Activated CD8-positive, alpha-beta T cell treated with anti-CD3 and anti-CD28 coated beads, Interleukin-2, amount 10 ng/mL, durations not matched to agents 7 days and 5 days (primary cell): ENCODE measurements at regions not wholly inside any gene's neighbourhood (a gene's known extent, or its start where the extent isn't known, plus 50 kb on each side); places are given as distances from the start of the nearest gene placed in this dataset.

Experiments
- ATAC-seq: fragments of 150-1000 bp; cut with Tn5 transposase; one replicate; pipeline ENCODE4 v1.10.0; 2021; ENCODE audit warnings: moderate library complexity
- CTCF ChIA-PET: fragments of 350-600 bp; sonication (Branson Sonifier 250); formaldehyde crosslinking; loops from one replicate; lab custom pipeline; 2021; ENCODE audit warnings: antibody characterized with exemption; lab: Charles Lee
- POLR2A ChIA-PET: fragments of 350-600 bp; sonication (Branson Sonifier 250); formaldehyde crosslinking; loops from one replicate; lab custom pipeline; 2021; ENCODE audit warnings: antibody characterized with exemption; lab: Charles Lee
- DNase-seq: peaks from one replicate; pipeline ENCODE4 v3.0.0-alpha.2; 2020
- H3K27ac Mint-ChIP-seq: one replicate; pipeline ENCODE4 v1.8.0; 2021; ENCODE audit warnings: mild to moderate bottlenecking, mixed read lengths
- H3K27me3 Mint-ChIP-seq: one replicate; pipeline ENCODE4 v1.8.0; 2021; ENCODE audit warnings: low read depth, mixed read lengths
- H3K36me3 Mint-ChIP-seq: one replicate; pipeline ENCODE4 v1.8.0; 2021; ENCODE audit warnings: low read depth, mixed read lengths
- H3K4me1 Mint-ChIP-seq: one replicate; pipeline ENCODE4 v1.8.0; 2021; ENCODE audit warnings: low read depth, mixed read lengths
- H3K4me3 Mint-ChIP-seq: one replicate; pipeline ENCODE4 v1.8.0; 2021; ENCODE audit warnings: mild to moderate bottlenecking, mixed read lengths
- H3K9me3 Mint-ChIP-seq: one replicate; pipeline ENCODE4 v1.8.0; 2022; ENCODE audit warnings: mixed read lengths; ENCODE audit not compliant: insufficient read depth

DNA sequence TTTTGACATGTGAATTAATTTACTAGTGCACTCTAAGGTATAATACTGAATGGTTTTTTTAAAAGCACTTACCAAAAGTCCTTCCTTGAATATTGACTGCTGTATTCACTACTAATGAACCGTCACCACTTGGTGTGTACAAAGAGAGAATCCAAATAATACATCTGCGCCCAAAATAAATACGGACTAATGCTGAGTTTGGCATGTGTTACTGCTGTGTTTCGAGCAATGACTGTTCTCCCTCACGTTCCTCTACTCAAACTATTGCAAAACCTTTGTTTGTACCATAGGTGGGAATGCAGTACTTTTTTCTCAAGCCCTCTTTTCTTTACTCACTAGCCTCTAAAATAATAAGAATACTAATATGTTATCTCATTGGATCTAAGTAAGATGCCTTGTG lies 305.5 kb downstream of the QKI start:
- Mint-ChIP-seq H3K27ac (no peak overlapping the region), H3K4me3 (no peak overlapping the region), H3K9me3 (no peaks in the 10 kb centered on the region), H3K4me1 (no peaks in the 10 kb centered on the region), H3K36me3 (no peaks in the 10 kb centered on the region), H3K27me3 (peaks cover 3% of the 10 kb centered on the region)
- DNase-seq (no peak), ATAC-seq (no peak)
- ChIA-PET CTCF (no interaction called here), POLR2A (no interaction called here)

- Mint-ChIP-seq H3K4me1 (no peaks in the 10 kb centered on the region), H3K27me3 (peaks cover 3% of the 10 kb centered on the region), H3K36me3 (no peaks in the 10 kb centered on the region), H3K4me3 (no peak overlapping the region), H3K27ac (no peak overlapping the region), H3K9me3 (no peaks in the 10 kb centered on the region)
- CTCF ChIA-PET, result no interaction called here
- no peak for DNase-seq
- no peak for ATAC-seq
- POLR2A ChIA-PET, result no interaction called here
Observed at GRCh38 chr6:163719028-163719742, 304.7 kb downstream of the QKI start.

DNA sequence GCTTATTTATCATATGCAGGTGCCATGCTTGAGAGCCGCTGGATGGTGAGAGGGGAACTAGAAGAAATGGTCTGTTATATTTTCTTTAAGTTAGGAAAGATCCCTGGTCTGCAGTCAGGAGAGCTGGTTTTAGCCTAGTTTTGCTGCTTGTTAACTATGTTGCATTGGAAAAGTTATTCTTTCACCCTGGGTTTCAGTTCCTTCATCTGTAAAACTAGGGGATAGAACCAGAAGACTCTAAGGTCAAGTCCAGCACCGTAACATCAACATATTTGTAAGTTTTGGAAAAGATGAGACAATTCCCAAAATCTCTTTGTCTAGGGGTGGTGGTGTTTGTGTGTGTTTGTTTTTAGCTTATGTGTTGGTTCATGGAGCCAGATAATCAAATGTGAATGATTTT lies 304.0 kb downstream of the QKI start:
- no peaks in the 10 kb centered on the region for H3K36me3 Mint-ChIP-seq
- POLR2A ChIA-PET, result no interaction called here
- ATAC-seq, result no peak
- no peak overlapping the region for H3K4me3 Mint-ChIP-seq
- DNase-seq, result no peak
- H3K4me1 Mint-ChIP-seq, result no peaks in the 10 kb centered on the region
- no peak overlapping the region for H3K27ac Mint-ChIP-seq
- CTCF ChIA-PET, result no interaction called here
- H3K27me3 Mint-ChIP-seq, result peaks cover 3% of the 10 kb centered on the region
- no peaks in the 10 kb centered on the region for H3K9me3 Mint-ChIP-seq

DNA sequence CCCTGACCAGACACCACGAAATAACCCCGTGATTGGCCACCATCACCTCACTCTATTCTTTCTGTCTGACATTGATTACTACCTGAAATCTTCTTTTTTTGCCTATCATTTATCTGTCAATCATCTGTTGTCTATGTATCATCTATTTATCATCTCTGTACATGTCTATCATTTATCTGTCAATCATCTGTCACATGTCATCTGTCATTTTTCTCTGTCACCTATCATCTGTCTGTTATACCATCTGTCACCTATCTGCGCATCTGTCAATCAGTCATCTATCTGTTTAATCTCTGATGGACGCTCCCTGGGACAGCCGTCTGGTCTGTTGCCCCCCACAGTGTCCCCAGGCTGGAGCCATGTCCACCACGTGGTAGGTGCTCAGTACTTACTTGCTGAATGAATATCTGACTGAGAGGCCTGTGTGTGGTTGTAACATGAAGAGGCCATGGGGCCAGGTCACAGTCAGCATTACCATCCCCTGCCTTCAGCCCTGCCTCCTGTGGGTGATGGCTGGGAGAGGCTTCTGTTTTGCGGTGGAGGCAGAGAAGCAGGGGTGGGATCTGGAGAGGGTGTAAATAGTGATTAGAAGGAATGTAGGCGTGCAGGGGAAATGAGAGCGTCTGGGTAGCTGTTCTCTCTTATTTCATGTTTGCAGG lies 302.7 kb downstream of the QKI start:
- no peak for ATAC-seq
- Mint-ChIP-seq H3K36me3 (no peaks in the 10 kb centered on the region), H3K4me1 (peaks cover 4% of the 10 kb centered on the region), H3K9me3 (no peaks in the 10 kb centered on the region), H3K27ac (no peak overlapping the region), H3K4me3 (no peak overlapping the region), H3K27me3 (peaks cover 3% of the 10 kb centered on the region)
- ChIA-PET POLR2A (no interaction called here), CTCF (no interaction called here)
- no peak for DNase-seq

GRCh38 chr6:163716690-163717089 lies 302.2 kb downstream of the QKI start:
- Mint-ChIP-seq H3K4me3 (no peak overlapping the region), H3K9me3 (no peaks in the 10 kb centered on the region), H3K27ac (no peak overlapping the region), H3K36me3 (no peaks in the 10 kb centered on the region), H3K4me1 (peaks cover 8% of the 10 kb centered on the region), H3K27me3 (peaks cover 3% of the 10 kb centered on the region)
- DNase-seq (no peak), ATAC-seq (no peak)
- ChIA-PET CTCF (no interaction called here), POLR2A (no interaction called here)

- peaks cover 4% of the 10 kb centered on the region for H3K27me3 Mint-ChIP-seq
Observed at GRCh38 chr6:163715846-163716245, 301.3 kb downstream of the QKI start.

GRCh38 chr6:163714179-163714578 lies 299.7 kb downstream of the QKI start:
- ATAC-seq, result no peak
- POLR2A ChIA-PET, result no interaction called here

More at GRCh38 chr6:163715846-163716245, 301.3 kb downstream of the QKI start:
- H3K27ac Mint-ChIP-seq, result no peak overlapping the region
- H3K36me3 Mint-ChIP-seq, result no peaks in the 10 kb centered on the region
- DNase-seq (no peak), ATAC-seq (no peak)
- POLR2A ChIA-PET, result no interaction called here
- H3K4me3 Mint-ChIP-seq, result no peak overlapping the region
- CTCF ChIA-PET, result no interaction called here
- H3K9me3 Mint-ChIP-seq, result no peaks in the 10 kb centered on the region
- H3K4me1 Mint-ChIP-seq, result peaks cover 10% of the 10 kb centered on the region

DNA sequence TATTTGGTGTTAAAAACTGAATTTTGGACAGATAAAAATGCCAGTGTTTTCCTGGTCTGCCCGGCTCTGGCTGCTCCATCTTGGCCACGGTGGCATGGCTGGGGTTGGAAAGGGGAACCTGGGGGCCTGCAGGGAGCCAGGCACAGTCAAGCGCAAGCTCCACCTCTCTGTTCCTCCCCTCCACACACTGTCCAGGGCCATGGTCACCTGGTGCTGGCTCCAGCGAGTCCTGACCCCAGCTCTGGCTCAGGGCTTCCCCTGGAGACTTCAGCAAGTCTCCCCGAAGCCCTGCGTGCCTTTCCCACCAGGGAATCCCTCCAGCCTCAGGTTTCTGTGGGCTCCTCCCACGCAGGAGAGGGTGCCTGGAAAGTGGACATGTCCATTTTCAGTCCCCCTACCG lies 298.5 kb downstream of the QKI start:
- Mint-ChIP-seq H3K9me3 (no peaks in the 10 kb centered on the region), H3K4me3 (no peak overlapping the region), H3K27ac (no peak overlapping the region), H3K4me1 (peaks cover 10% of the 10 kb centered on the region), H3K36me3 (no peaks in the 10 kb centered on the region), H3K27me3 (peaks cover 4% of the 10 kb centered on the region)
- ChIA-PET POLR2A (no interaction called here), CTCF (no interaction called here)
- ATAC-seq, result no peak
- no peak for DNase-seq

More at GRCh38 chr6:163714179-163714578, 299.7 kb downstream of the QKI start:
- CTCF ChIA-PET, result no interaction called here
- Mint-ChIP-seq H3K4me3 (no peak overlapping the region), H3K9me3 (no peaks in the 10 kb centered on the region), H3K27me3 (peaks cover 4% of the 10 kb centered on the region), H3K36me3 (no peaks in the 10 kb centered on the region), H3K27ac (no peak overlapping the region), H3K4me1 (peaks cover 10% of the 10 kb centered on the region)
- no peak for DNase-seq

DNA sequence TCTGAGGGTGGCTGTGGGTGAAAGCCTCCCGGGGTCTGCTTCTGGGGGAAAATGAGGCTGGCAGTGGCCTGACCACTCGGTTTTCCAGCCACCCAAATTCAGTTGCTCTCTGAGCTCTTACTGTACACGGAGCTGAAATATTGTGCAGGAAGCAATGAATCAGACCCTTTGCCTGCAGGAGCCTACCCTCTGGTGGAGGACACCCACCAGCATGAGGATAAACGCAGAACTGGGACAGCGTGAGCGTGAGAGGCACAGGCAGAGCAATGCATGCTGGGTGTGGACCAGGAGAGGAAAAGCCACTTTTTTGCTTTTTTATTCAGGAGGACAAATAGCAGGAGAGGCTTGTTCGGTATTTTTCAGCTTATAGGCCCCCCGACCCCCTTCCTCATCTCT lies 298.0 kb downstream of the QKI start:
- POLR2A ChIA-PET, result no interaction called here
- H3K9me3 Mint-ChIP-seq, result no peaks in the 10 kb centered on the region
- peaks cover 5% of the 10 kb centered on the region for H3K27me3 Mint-ChIP-seq
- H3K4me1 Mint-ChIP-seq, result peaks cover 10% of the 10 kb centered on the region
- no peak for ATAC-seq
- H3K36me3 Mint-ChIP-seq, result no peaks in the 10 kb centered on the region
- no peak overlapping the region for H3K4me3 Mint-ChIP-seq
- DNase-seq, result no peak
- H3K27ac Mint-ChIP-seq, result no peak overlapping the region
- CTCF ChIA-PET, result no interaction called here

DNA sequence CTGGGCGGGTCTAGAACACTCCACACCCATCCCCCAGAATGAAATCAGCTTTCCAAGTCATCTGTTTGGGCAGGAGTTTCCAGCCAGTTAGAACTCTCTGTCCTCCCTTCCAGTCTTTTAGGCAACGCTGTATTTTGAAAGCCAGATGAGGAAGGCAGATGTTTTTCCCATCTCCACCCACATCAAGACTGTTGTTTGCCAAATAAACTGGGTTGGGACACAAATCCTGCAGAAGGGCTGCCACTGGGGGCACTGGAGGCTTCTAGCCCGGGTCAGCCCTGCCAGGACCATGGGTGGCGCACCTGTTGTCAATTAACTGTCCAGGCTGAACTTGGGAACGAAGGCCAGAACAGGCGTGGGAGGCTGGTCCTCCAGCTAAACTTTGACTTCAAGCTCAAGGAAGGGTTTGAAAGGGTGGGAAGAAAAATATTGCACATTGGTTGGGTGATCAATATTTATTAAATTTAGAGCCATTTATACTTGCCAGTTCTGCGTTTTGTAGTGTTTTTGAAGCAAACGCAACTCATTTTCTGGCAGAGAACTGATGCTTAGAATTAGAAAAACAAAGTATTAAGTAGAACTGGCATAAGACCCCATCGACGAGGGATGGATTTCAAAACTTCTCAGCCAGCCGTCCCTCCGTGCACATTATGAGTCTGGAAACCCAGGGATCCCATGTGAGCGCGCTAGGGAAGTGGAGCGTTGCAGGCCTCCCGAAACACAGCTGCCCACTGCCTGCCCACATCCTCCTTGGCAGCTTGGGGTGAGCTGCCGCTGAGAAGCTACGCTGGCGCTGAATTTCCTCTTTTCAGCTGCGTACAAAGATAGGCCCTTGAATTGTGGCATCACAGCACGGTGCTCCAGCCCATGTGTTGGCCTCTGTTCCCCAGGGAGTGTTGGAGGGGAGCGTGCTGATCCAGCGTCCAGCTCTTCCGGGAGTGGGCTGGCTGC lies 297.4 kb downstream of the QKI start:
- no peaks in the 10 kb centered on the region for H3K9me3 Mint-ChIP-seq
- H3K27me3 Mint-ChIP-seq, result peaks cover 7% of the 10 kb centered on the region
- H3K27ac Mint-ChIP-seq, result no peak overlapping the region
- no peaks in the 10 kb centered on the region for H3K36me3 Mint-ChIP-seq
- DNase-seq (no peak), ATAC-seq (peak; percentile 36)
- ChIA-PET CTCF (no interaction called here), POLR2A (no interaction called here)
- peaks cover 10% of the 10 kb centered on the region for H3K4me1 Mint-ChIP-seq
- no peak overlapping the region for H3K4me3 Mint-ChIP-seq

DNA sequence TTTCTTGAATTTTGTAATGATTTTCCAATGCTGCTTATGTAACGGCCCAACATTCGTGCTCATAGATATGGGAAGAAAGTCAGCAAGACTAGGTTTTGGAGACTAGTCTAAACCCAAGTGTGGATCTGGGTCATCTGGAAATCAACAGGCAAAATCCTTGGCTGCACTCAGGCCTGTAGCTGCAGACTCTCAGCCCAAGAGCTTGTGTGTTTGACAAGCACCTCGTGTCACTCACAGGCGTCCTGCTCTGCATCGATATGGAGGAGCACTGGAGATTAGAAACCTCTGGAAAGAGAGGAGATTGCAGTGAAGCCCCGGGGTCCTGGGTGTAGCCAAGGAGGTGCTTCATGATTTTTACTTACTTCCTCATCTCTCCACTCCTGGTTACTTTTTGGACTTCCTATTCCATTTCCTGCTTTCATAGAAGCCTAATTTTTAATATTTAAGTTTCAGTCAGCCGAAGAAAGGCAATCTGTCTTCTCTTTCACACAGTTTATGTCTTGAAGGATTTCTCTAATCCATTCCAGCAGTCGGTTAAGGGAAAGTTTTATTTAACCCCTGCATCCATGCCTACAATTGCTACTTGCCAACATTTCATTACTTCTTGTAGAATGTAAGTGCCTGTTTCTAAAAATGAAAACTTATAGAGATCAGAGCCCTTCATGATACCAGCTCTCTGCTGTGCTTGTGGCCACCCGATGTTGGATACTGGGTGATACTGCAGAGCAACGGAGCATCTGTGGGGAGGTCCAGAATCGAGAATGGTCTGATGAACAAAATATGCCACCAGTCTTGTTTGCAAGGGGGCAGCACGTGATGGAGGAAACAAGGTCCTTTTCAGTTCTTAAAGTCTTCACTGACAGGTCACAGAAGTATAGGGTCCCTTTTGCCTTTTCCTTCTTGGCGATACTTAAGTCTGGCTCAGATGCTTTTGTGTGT lies 296.3 kb downstream of the QKI start:
- peaks cover 10% of the 10 kb centered on the region for H3K4me1 Mint-ChIP-seq
- ATAC-seq, result no peak
- CTCF ChIA-PET, result interaction anchor here (0.8 kb wide), 1 partner anchor 9 kb away, joined by 3 read pairs; no protein-coding TSS in a partner anchor
- no peak for DNase-seq
- no peaks in the 10 kb centered on the region for H3K36me3 Mint-ChIP-seq
- no peaks in the 10 kb centered on the region for H3K9me3 Mint-ChIP-seq
- POLR2A ChIA-PET, result no interaction called here
- peak overlapping the region; percentile 52 for H3K27ac Mint-ChIP-seq
- peaks cover 7% of the 10 kb centered on the region for H3K27me3 Mint-ChIP-seq
- no peak overlapping the region for H3K4me3 Mint-ChIP-seq
